Activated CD4-positive, alpha-beta T cell treated with anti-CD3 and anti-CD28 coated beads, Interleukin-2, amount 50 U/mL, for 24 hours (primary cell): ENCODE measurements at regions not wholly inside any gene's neighbourhood (a gene's known extent, or its start where the extent isn't known, plus 50 kb on each side); places are given as distances from the start of the nearest gene placed in this dataset.

Source experiments
- DNase-seq, 2 donors: peaks; one replicate each; pipeline ENCODE4 v3.0.0-alpha.2; 2020; ENCODE audit warnings: low read depth in 1 of 2, low spot score in 1 of 2

GRCh38 chr4:23353200-23353599, 536.6 kb downstream of the PPARGC1A start:
- no peak for DNase-seq

DNA sequence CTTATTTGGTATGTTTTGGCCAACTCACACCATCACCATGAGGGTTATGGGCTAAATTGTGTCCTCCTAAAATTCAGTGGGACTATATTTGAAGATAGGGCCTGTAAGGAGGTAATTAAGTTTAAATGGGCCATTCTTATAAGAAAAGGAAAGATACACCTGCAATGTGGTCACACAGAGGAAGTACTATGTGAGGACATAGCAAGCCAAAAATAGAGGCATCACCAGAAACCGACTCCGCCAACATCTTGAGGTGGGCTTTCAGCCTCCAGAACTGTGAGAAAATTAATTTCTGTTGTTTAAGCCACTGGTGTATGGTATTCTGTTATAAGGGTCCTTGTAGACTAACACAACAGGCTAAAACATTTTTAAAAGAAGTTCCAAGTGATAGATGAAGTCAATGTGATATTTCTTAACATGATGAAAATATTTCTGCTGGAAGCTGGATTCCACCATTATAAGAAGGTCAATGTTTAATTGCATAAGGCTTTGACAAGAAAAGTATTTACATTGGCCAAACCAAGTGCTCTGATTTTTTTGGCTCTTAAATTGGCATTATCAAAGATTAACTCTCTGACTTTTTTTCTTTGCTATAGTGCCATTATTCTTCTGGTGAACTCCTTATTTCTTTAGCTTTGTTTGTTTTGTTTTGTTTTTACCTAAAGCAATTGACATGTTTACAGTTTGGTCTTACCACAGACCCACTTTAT, 540.9 kb downstream of the PPARGC1A start:
- no peak for DNase-seq

GRCh38 chr4:23337292-23337691, 552.6 kb downstream of the PPARGC1A start:
- DNase-seq, result no peak

GRCh38 chr4:23333946-23334878, 555.6 kb downstream of the PPARGC1A start:
- DNase-seq, result peak in 1 of 2 donors; percentile 40

DNA sequence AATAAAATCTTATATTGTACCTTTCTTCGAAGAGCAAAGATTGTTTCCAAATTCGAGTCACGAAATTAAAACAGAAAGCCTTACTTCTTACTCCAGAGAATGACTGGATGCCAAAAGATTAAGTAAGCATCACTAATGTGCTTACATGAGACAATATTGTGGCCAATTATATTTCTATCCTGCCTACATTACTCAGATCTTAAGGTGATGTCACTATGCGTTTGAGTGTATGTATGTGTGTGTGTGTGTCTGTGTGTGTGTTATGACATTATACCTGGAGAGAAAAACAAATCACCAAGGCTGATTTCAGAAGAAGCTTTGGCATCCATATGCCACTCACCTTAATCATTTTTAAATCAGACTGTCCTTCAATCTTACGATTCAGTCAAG, 556.3 kb downstream of the PPARGC1A start:
- peak in 1 of 2 donors; percentile 35 for DNase-seq

- no peak for DNase-seq
Observed at GRCh38 chr4:23332313-23332712, 557.5 kb downstream of the PPARGC1A start.

DNA sequence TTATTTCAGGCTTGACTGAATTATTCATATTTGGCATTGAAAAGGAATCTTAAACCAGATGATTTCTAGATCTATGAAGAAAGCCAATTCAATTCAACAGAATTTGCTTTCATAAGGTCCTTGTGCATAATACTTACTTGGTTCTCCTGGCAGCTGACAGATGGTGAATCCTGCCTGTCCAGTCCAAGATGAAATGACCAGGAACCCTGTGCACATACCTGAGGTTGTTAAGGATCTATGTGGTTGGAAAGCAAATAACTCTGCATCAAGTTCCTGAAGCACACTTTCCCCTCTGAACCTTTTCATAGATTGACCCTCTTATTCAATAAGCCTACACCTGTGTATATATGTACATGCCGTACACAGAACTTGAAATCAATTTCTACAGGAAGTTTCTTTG, 562.7 kb downstream of the PPARGC1A start:
- no peak for DNase-seq

- no peak for DNase-seq
Observed at GRCh38 chr4:23324021-23324690, 565.7 kb downstream of the PPARGC1A start.

- no peak for DNase-seq
Observed at GRCh38 chr4:23323436-23323835, 566.4 kb downstream of the PPARGC1A start.

DNA sequence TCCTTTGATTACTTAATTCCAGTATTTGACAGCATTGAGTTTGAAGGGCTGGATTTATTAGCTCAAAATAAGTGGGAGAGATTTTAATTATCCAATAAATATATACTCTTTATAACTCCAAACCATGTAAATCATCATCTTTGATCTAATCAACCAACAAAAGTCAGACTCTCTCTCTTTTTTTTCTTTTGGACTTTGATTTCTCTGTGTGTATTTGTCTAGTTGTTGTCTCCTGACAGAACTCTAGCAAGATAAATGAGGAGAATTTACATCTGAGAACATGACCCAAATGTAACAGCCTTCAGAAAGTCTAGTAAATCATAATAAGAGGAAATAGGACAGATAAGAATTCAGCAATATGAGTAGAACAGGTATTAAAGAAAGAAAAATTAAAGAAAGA, 567.1 kb downstream of the PPARGC1A start:
- no peak for DNase-seq

- DNase-seq, result no peak
Observed at GRCh38 chr4:23320931-23321587, 568.8 kb downstream of the PPARGC1A start.

DNA sequence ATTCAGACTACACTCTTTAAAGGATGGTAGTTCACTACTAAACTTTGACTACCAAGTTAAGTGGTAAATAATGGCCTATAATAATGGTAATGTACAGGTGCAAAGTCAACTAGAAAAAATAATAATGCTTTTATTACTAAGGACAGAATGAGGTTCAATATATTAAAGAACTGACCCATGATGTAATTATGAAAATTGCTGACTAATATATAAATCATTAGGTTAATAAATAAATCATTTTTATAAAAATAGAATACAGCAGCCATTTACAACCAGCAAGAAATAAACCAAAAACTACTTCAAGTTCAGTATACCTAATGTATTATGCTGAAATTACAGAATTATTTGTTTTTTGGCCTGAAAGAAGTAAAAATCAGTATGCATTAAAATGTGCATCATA, 577.2 kb downstream of the PPARGC1A start:
- DNase-seq, result no peak

GRCh38 chr4:23311983-23312382, 577.9 kb downstream of the PPARGC1A start:
- DNase-seq, result no peak

DNA sequence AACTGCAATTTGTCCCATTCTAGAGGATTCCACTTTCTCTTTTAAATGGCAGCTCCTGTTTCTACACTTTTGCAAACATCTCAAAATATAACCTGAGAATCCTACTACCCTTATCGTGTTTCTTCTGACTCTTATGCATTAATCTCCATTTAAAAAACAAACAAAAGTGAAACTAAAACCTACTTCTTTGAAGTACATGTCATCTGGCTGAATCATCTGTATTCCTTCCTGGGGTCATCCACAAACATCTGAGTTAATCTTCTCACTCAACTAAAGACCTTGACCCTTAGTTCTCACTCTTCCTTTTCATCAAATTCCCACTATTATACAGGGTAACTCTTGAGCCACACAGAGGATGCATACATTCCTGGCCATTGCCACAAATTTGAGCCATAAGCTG, 584.8 kb downstream of the PPARGC1A start:
- no peak for DNase-seq

DNA sequence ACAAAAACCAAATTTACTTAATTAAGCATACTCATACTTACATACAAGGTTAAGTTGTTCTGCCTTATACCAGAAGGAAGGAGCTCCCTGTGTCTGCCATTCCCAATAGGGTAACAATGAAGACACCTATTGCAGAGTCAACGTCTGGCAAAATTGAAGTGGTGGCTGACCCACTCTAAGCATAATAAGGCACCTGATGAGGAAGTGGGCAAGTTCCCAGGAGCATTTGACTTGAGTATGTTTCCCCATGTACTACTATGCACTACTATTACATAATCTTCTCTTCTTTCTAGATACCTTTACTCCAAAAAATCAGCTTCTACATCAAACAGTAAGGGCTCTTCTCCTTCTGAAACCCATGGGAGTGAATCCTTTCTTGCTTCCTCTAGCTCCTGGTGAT, 591.5 kb downstream of the PPARGC1A start:
- no peak for DNase-seq

GRCh38 chr4:23297327-23297726, 592.5 kb downstream of the PPARGC1A start:
- no peak for DNase-seq

DNA sequence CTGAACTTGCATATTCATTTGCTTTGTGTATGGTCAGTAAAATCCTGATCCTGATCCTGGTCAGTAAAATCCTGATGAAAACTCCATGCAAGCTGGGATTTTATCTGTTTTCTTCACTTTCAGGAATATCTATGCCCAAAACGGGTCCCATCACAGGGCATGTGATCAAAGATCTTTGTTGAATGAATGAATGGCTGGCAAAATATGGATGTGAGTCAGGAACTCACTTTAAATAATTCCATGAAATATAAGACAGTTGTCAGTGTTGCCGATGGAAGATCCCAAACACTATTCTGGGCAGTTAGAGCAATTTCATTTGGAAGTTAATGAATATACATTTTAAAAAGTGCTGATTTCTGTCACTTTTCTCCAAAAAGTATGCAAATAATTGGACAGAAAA, 598.4 kb downstream of the GBA3 start:
- no peak for DNase-seq

DNA sequence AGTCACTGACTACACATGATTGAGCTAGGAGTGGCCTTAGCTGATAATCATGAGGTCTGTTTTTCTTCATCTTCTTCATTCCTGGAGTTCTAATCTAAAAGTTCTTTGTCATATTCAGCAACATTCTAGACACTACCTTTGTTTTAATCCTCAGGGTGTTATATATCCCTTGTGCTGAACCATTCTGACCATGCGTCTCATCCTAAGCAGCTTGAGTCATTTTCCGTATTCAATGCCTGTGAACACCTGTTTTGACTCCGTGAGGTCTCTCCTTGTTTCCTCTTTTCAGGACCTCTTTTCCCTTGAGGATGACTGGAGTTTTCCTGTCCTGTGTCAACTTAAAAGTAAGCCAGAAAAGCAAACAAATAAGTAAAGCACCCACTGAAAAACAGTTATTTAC, 597.9 kb downstream of the GBA3 start:
- no peak for DNase-seq

DNA sequence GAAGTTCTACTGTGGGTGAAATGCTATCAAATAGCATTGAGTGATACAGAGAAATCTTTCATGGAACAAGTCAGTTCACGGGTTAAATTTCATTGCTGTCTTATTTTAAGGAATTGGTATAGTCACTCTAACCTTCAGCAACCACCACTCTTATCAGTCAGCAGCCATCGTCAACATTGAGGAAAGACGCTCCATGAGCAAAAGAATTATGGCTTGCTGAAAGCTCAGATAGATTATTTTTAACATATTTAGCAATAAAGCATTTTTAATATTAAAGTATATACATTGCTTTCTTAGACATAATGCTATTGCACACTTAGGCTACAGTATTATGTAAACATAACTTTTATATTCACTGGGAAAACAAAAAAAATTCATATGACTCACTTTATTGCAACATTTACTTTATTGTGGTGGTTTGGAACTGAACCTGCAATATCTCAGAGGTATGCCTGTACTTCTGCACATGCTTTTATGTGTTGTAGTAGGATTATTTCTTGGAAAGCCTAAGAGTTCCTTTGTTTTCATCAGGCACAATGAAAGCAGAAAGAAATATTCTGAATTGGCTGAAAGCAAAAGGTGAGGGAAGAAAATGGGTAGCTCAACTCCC, 586.7 kb downstream of the GBA3 start:
- DNase-seq, result no peak

DNA sequence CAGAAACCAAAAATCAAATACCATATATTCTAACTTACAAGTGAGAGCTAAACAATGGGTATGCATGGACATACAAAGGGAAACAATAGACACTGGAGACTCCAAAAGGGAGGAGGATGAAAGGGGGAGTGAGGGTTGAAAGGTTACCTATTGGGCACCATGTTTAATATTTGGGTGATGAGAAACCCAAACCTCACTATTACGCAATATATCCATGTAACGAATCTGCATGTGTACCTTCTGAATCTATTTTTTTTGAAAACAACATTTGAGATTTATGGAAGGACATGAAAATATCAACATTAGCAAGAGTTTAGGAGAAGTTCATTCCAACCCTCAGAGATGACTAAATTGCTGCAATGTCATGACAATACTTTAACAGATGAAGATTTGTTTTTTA, 586.1 kb downstream of the GBA3 start:
- DNase-seq, result no peak

- DNase-seq, result no peak
Observed at GRCh38 chr4:23276076-23276475, 583.3 kb downstream of the GBA3 start.
